Gastrocnemius medialis (tissue), 4 donors: ENCODE measurements at regions not wholly inside any gene's neighbourhood (a gene's known extent, or its start where the extent isn't known, plus 50 kb on each side); places are given as distances from the start of the nearest gene placed in this dataset.

Experiments
- CTCF ChIP-seq, 5 experiments: fragments of 450-650 bp in 3 of 5; fragments of 200-600 bp in 2 of 5; sonication (generic) in 2 of 5; IDR thresholded peaks in 4 of 5; conservative IDR thresholded peaks in 1 of 5; 1 replicate in 4 of 5; 2 replicates in 1 of 5; pipeline ENCODE4 v1.5.1; 2016 to 2019; ENCODE audit warnings: antibody characterized with exemption in 5 of 5, mild to moderate bottlenecking in 3 of 5, moderate library complexity in 3 of 5
- POLR2A ChIP-seq, 2 donors: fragments of 450-650 bp; IDR thresholded peaks; one replicate each; pipeline ENCODE4 v1.6.1; 2017; ENCODE audit warnings: antibody characterized with exemption in 2 of 2, mild to moderate bottlenecking in 2 of 2, moderate library complexity in 2 of 2

- no peak for TF ChIP-seq POLR2A (IDR thresholded peaks at IDR 0.05)
- TF ChIP-seq CTCF (IDR thresholded peaks at IDR 0.05 in 4 of 5, conservative IDR thresholded peaks at IDR 0.05 in 1 of 5): no peak
These were observed 790.6 kb downstream of the MAFB start for GRCh38 chr20:39898467-39898852.
